PFSK-1 (cell line): ENCODE measurements at regions not wholly inside any gene's neighbourhood (a gene's known extent, or its start where the extent isn't known, plus 50 kb on each side); places are given as distances from the start of the nearest gene placed in this dataset.

ENCODE experiments used
- FOXP2 ChIP-seq: optimal IDR thresholded peaks from 2 replicates; pipeline ENCODE3; 2011; ENCODE audit warnings: borderline replicate concordance, control low read depth, inconsistent platforms; ENCODE audit not compliant: insufficient read depth; ENCODE audit errors: extremely low read length, extremely low read depth
- POLR2AphosphoS5 ChIP-seq: IDR thresholded peaks from 2 replicates; pipeline ENCODE4 v1.6.1; 2012; ENCODE audit warnings: low read depth, mild to moderate bottlenecking, control low read depth, low read length, moderate library complexity
- REST ChIP-seq, 2 experiments: IDR thresholded peaks; 2 replicates each; pipeline versions ENCODE4 v1.6.1 to v1.8.0; 2011 to 2012; ENCODE audit warnings: low read depth in 2 of 2, low read length in 2 of 2, control low read depth in 1 of 2, inconsistent platforms in 1 of 2, mild to moderate bottlenecking in 1 of 2, moderate library complexity in 1 of 2; ENCODE audit not compliant: insufficient read depth in 1 of 2
- SIN3A ChIP-seq: IDR thresholded peaks from 2 replicates; pipeline ENCODE4 v1.6.1; 2012; ENCODE audit warnings: mild to moderate bottlenecking, low read length, moderate library complexity, borderline replicate concordance; ENCODE audit not compliant: insufficient read depth
- TAF1 ChIP-seq: IDR thresholded peaks from 2 replicates; pipeline ENCODE4 v1.6.1; 2012; ENCODE audit warnings: low read length, control low read depth, borderline replicate concordance; ENCODE audit not compliant: insufficient read depth

- no peak for TF ChIP-seq POLR2AphosphoS5
- TF ChIP-seq FOXP2, result no peak
- TF ChIP-seq SIN3A, result no peak
- TF ChIP-seq TAF1, result no peak
Observed at GRCh38 chr4:32950866-32951265, 2230.7 kb downstream of the PCDH7 start.

DNA sequence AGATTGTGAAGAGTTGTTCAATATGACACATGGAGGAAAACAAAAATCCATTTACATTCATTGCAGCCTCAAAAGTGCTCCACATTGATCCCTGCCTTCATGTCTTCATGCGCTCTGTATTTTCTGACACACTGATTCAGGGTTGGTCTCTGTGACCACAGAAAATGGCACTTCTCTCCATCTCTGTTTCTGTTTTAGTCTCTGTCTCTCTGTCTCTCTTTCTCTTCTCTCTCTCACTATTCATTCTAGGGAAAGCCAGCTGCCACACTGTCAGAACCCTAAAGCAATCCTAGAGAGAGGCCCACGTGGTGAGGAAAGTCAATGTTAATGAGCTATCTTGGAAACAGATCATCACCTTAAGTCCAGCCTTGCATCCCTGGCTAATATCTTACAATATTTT is 2238.4 kb downstream of the PCDH7 start:
- TF ChIP-seq FOXP2, result no peak
- no peak for TF ChIP-seq TAF1
- no peak for TF ChIP-seq POLR2AphosphoS5
- TF ChIP-seq SIN3A, result no peak
- TF ChIP-seq REST (IDR thresholded peaks at IDR 0.05; ENCODE audit: insufficient read depth in 1 of 2, low read depth in 2 of 2, low read length in 2 of 2), result no peak

GRCh38 chr4:32962100-32962499 is 2241.9 kb downstream of the PCDH7 start:
- no peak for TF ChIP-seq FOXP2
- no peak for TF ChIP-seq TAF1
- no peak for TF ChIP-seq REST (IDR thresholded peaks at IDR 0.05; ENCODE audit: insufficient read depth in 1 of 2, low read depth in 2 of 2, low read length in 2 of 2)
- TF ChIP-seq POLR2AphosphoS5, result no peak
- TF ChIP-seq SIN3A, result no peak

DNA sequence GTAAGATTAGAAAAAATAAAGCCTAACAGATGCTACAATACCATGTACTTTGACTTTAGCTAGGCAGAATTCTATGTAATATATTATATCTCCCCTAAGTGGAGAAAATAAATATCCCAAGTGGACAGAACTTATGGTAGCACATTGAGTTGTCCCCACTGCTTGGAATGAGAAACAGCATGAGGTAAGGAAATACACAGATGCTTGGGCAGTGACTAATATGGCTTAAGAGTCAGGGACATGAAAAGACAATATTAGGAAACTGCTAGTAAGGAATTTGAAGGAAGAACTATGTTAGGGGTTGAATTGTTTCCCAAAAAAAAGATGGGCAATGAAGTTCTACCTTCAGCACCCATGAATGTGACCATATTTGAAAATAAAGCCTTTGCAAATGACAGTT is 2265.1 kb downstream of the PCDH7 start:
- TF ChIP-seq FOXP2, result no peak
- TF ChIP-seq REST (IDR thresholded peaks at IDR 0.05; ENCODE audit: insufficient read depth in 1 of 2, low read depth in 2 of 2, low read length in 2 of 2), result no peak
- no peak for TF ChIP-seq SIN3A
- no peak for TF ChIP-seq POLR2AphosphoS5
- no peak for TF ChIP-seq TAF1

GRCh38 chr4:32986236-32986635 is 2266.1 kb downstream of the PCDH7 start:
- no peak for TF ChIP-seq REST (IDR thresholded peaks at IDR 0.05; ENCODE audit: insufficient read depth in 1 of 2, low read depth in 2 of 2, low read length in 2 of 2)
- no peak for TF ChIP-seq POLR2AphosphoS5
- no peak for TF ChIP-seq SIN3A
- no peak for TF ChIP-seq TAF1
- TF ChIP-seq FOXP2, result no peak

GRCh38 chr4:32987111-32987510 is 2266.9 kb downstream of the PCDH7 start:
- TF ChIP-seq POLR2AphosphoS5 (no peak), SIN3A (no peak), REST (IDR thresholded peaks at IDR 0.05; ENCODE audit: insufficient read depth in 1 of 2, low read depth in 2 of 2, low read length in 2 of 2) (no peak), FOXP2 (no peak), TAF1 (no peak)
